ENCODE measurements at regions not wholly inside any gene's neighbourhood (a gene's known extent, or its start where the extent isn't known, plus 50 kb on each side); places are given as distances from the start of the nearest gene placed in this dataset.
A peak's percentile ranks its signal among the peaks of the same experiment; 100 is the strongest.

DNA sequence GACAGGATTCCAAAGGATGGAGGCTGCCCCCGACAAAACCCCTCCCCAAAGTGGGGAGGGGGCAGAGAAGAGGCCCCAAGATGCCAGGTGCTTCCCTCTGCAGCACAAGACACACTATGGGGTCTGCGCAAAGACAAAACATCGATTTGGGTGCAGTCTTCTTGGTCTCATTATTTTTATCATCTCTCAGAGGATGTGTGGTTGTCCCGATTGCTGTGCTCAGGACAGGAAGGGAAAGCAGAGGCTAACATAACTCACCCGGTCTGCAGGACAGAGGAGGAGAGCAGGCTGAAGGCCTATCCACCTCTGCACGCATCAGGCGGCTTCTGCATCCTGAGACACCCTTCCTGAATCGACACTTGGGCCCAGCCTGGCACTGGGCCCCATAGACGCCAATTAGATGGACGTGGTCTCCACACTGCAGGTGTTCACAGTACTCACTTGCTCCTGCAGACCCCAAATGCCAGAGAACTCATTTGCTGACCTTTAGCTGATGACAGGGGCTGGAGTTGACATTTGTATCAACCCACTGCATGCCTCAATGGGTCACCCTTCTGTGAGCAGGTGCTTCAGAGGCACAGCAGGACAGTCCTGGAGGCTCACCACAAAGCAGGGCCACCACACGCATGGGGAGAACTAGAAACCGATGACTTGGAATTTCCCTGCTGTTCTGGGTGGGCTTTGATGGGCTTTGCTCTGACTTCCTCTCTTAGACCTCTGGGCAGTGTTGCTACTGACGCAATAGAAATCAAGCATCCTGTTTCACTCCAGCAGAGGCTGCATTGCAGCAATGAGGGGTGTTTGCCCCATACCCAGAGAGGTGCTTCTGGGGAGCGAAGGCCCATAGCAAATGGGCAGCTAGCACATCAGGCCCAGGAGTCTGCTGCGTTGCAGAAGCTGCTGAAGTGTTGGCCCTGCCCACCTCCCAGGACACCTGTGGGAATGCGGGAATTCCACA, 96.3 kb upstream of the ENPP6 start:
- DNase-seq (ENCODE audit: low spot score) = no peak
- no peaks in the 10 kb centered on the region for H3K36me3 ChIP-seq
- TF ChIP-seq POLR2A (IDR thresholded peaks at IDR 0.05) (no peak), POLR2AphosphoS5 (IDR thresholded peaks at IDR 0.05) (no peak)
- TF ChIP-seq, protein P1, sequence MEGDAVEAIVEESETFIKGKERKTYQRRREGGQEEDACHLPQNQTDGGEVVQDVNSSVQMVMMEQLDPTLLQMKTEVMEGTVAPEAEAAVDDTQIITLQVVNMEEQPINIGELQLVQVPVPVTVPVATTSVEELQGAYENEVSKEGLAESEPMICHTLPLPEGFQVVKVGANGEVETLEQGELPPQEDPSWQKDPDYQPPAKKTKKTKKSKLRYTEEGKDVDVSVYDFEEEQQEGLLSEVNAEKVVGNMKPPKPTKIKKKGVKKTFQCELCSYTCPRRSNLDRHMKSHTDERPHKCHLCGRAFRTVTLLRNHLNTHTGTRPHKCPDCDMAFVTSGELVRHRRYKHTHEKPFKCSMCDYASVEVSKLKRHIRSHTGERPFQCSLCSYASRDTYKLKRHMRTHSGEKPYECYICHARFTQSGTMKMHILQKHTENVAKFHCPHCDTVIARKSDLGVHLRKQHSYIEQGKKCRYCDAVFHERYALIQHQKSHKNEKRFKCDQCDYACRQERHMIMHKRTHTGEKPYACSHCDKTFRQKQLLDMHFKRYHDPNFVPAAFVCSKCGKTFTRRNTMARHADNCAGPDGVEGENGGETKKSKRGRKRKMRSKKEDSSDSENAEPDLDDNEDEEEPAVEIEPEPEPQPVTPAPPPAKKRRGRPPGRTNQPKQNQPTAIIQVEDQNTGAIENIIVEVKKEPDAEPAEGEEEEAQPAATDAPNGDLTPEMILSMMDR (IDR thresholded peaks at IDR 0.05) = no peak
- no peaks in the 10 kb centered on the region for H3K4me1 ChIP-seq (replicated peaks)
- no peaks in the 10 kb centered on the region for H3K27me3 ChIP-seq (replicated peaks; ENCODE audit: insufficient read depth)
- WGBS = 91% methylated on average over 16 of the region's 16 CpGs
- intact Hi-C loops (cut with DNase I) = no loop called here
- H3K9me3 ChIP-seq = no peaks in the 10 kb centered on the region
- H3K27ac ChIP-seq = no peak overlapping the region
- H3K4me3 ChIP-seq = no peak overlapping the region

DNA sequence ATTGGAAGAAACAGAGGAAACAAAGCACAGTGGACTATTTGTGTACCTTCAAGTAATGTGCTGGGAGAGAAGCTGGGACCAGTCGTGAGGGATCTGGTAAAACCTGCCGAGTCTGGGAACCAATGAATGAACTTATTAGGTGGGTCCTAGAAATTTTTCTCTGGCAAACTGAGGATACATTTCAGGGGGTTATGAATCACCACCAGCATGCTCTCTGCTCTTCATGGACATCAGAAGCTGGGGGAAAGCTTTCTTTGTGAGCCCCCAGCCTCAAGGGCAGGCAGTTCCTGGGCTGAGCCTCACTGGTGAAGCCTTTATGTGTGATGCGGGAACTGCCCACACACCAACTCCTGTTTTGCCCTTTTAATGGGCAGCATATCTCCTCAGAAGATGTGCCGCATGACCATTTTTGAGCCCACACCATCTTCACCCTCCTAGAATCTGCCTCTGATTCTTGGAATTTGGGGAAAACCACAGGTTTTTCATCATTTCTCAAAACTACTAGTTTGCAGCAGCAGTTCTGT, 95.4 kb upstream of the ENPP6 start:
- Histone ChIP-seq H3K4me3 (no peak overlapping the region), H3K36me3 (no peaks in the 10 kb centered on the region), H3K27me3 (replicated peaks; ENCODE audit: insufficient read depth) (no peaks in the 10 kb centered on the region), H3K9me3 (no peaks in the 10 kb centered on the region), H3K4me1 (replicated peaks) (no peaks in the 10 kb centered on the region), H3K27ac (no peak overlapping the region)
- TF ChIP-seq, protein P1 (IDR thresholded peaks at IDR 0.05) = no peak
- TF ChIP-seq POLR2AphosphoS5 (IDR thresholded peaks at IDR 0.05) = no peak
- TF ChIP-seq POLR2A (IDR thresholded peaks at IDR 0.05) = no peak
- intact Hi-C loops (cut with DNase I) = no loop called here
- no peak for DNase-seq (ENCODE audit: low spot score)
- WGBS = 81% methylated on average over 4 of the region's 4 CpGs

DNA sequence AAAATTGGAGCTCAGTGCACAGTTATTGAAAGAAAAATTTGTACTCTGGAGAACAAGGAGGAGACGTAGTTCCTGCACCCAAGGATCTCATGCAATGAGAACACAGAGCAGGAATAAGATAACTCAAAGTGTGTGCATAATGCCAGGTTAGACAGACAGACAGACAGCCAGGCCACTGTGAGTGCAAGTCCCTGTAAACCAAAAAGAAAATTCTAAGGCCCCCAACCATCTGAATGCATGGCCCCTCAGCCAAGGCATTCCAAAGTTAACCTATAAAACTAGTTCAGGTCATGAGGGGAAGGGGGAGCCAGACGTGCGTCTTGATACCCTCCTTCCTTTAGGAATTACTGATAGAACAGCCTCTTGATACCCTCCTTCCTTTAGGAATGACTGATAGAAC, 94.5 kb upstream of the ENPP6 start:
- no peak for DNase-seq (ENCODE audit: low spot score)
- intact Hi-C loops (cut with DNase I) = no loop called here
- Histone ChIP-seq H3K4me3 (no peak overlapping the region), H3K4me1 (replicated peaks) (no peaks in the 10 kb centered on the region), H3K9me3 (no peaks in the 10 kb centered on the region), H3K27ac (no peak overlapping the region), H3K36me3 (no peaks in the 10 kb centered on the region), H3K27me3 (replicated peaks; ENCODE audit: insufficient read depth) (no peaks in the 10 kb centered on the region)
- WGBS = 91% methylated on average over 3 of the region's 3 CpGs
- TF ChIP-seq, protein P1 (IDR thresholded peaks at IDR 0.05) = no peak
- TF ChIP-seq POLR2AphosphoS5 (IDR thresholded peaks at IDR 0.05) (no peak), POLR2A (IDR thresholded peaks at IDR 0.05) (no peak)

DNA sequence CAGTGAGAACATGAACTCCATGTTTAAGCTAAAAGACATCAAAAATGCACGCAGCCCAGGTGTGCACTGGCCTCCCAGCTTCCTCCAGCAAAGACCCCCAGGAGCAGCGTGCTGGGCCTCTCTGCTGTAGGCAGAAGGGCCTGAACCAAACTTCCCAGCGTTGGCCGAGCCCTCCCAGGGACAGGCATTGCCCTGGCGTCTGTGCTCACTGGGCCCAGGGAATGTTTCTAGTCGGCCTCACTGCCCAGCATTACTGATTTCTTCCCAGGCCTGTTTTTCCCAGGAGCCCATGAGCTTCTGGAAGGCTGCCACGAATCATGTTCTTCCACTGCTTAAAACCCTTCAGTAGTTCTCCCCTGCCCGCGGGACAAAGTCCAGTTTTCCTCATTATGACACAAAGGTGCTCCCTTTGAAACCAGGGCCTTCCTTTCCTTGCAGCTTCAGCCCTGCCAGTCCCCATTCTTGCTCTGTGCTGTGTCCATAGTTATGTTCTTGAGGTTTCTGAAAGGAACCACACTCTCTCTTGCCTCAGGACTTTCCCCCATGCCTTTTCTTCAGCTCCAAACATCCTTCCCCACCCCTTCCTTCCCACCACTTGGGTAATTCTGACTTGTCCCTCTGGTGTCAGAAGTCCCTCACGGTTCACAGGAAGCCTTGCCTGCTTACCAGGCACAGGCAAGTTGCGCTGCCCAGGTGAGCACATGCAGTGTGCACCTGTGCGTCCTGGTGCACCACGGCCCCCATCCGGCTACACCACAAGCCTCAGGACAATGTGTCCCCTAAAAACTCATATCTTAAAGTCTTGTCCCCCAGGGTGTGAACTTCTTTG, 93.4 kb upstream of the ENPP6 start:
- H3K4me1 ChIP-seq (replicated peaks) = no peaks in the 10 kb centered on the region
- intact Hi-C loops (cut with DNase I) = no loop called here
- 88% methylated on average over 14 of the region's 14 CpGs for WGBS
- no peaks in the 10 kb centered on the region for H3K9me3 ChIP-seq
- no peaks in the 10 kb centered on the region for H3K36me3 ChIP-seq
- peak; percentile 3 for DNase-seq (ENCODE audit: low spot score)
- H3K4me3 ChIP-seq = no peak overlapping the region
- TF ChIP-seq POLR2AphosphoS5 (IDR thresholded peaks at IDR 0.05) (no peak), POLR2A (IDR thresholded peaks at IDR 0.05) (no peak)
- TF ChIP-seq, protein P1 (IDR thresholded peaks at IDR 0.05) = no peak
- no peaks in the 10 kb centered on the region for H3K27me3 ChIP-seq (replicated peaks; ENCODE audit: insufficient read depth)
- no peak overlapping the region for H3K27ac ChIP-seq
